GM19452 (cell line): ENCODE measurements at regions not wholly inside any gene's neighbourhood (a gene's known extent, or its start where the extent isn't known, plus 50 kb on each side); places are given as distances from the start of the nearest gene placed in this dataset.

ENCODE experiments used
- ATAC-seq: cut with Tn5 transposase; IDR thresholded peaks from one replicate; pipeline ENCODE4 v1.9.1; 2021; ENCODE audit not compliant: unreplicated experiment

- peak; percentile 99 for ATAC-seq
Observed at GRCh38 chr11:15650105-15650938, 535.6 kb downstream of the INSC start.

- no peak for ATAC-seq
Observed at GRCh38 chr11:15651033-15651432, 536.3 kb downstream of the INSC start.

- ATAC-seq = no peak
Observed at GRCh38 chr11:15651816-15652215, 537.1 kb downstream of the INSC start.

- no peak for ATAC-seq
Observed at GRCh38 chr11:15653191-15653710, 538.5 kb downstream of the INSC start.

- ATAC-seq = no peak
Observed at GRCh38 chr11:15654451-15654850, 539.7 kb downstream of the INSC start.

GRCh38 chr11:15655552-15655951 is 540.8 kb downstream of the INSC start:
- ATAC-seq = no peak

- no peak for ATAC-seq
Observed at GRCh38 chr11:15657264-15657663, 542.5 kb downstream of the INSC start.

- no peak for ATAC-seq
Observed at GRCh38 chr11:15660496-15660895, 545.8 kb downstream of the INSC start.

- no peak for ATAC-seq
Observed at GRCh38 chr11:15662285-15662684, 547.6 kb downstream of the INSC start.

GRCh38 chr11:15663777-15664218 is 549.1 kb downstream of the INSC start:
- ATAC-seq = no peak

GRCh38 chr11:15665368-15665871 is 550.7 kb downstream of the INSC start:
- ATAC-seq = no peak

GRCh38 chr11:15667127-15667725 is 552.5 kb downstream of the INSC start:
- ATAC-seq = no peak

- no peak for ATAC-seq
Observed at GRCh38 chr11:15668718-15669117, 554.0 kb downstream of the INSC start.

- no peak for ATAC-seq
Observed at GRCh38 chr11:15670520-15671070, 555.9 kb downstream of the INSC start.

- no peak for ATAC-seq
Observed at GRCh38 chr11:15671216-15671615, 556.5 kb downstream of the INSC start.

- no peak for ATAC-seq
Observed at GRCh38 chr11:15672825-15673224, 558.1 kb downstream of the INSC start.

- no peak for ATAC-seq
Observed at GRCh38 chr11:15673408-15673831, 558.7 kb downstream of the INSC start.

- no peak for ATAC-seq
Observed at GRCh38 chr11:15674756-15675155, 560.0 kb downstream of the INSC start.

- ATAC-seq = no peak
Observed at GRCh38 chr11:15675683-15676082, 561.0 kb downstream of the INSC start.

- ATAC-seq = no peak
Observed at GRCh38 chr11:15677181-15677580, 562.5 kb downstream of the INSC start.

- ATAC-seq = no peak
Observed at GRCh38 chr11:15683528-15683927, 568.8 kb downstream of the INSC start.

GRCh38 chr11:15685306-15685705 is 570.6 kb downstream of the INSC start:
- ATAC-seq = no peak
